ENCODE measurements at regions not wholly inside any gene's neighbourhood (a gene's known extent, or its start where the extent isn't known, plus 50 kb on each side); places are given as distances from the start of the nearest gene placed in this dataset.

- no peak for DNase-seq
- intact Hi-C loops (cut with DNase I): no loop called here
- no peak for ATAC-seq
Measured at GRCh38 chr14:26845151-26845818, 247.5 kb upstream of the NOVA1 start.

GRCh38 chr14:26846388-26846787 is 248.6 kb upstream of the NOVA1 start:
- ATAC-seq (no peak), DNase-seq (no peak)
- intact Hi-C loops (cut with DNase I): no loop called here

- intact Hi-C loops (cut with DNase I): no loop called here
- DNase-seq: no peak
- no peak for ATAC-seq
Measured at GRCh38 chr14:26849514-26849913, 251.7 kb upstream of the NOVA1 start.

GRCh38 chr14:26851793-26852192 is 254.0 kb upstream of the NOVA1 start:
- intact Hi-C loops (cut with DNase I): no loop called here
- ATAC-seq (no peak), DNase-seq (no peak)

GRCh38 chr14:26855077-26855753 is 257.4 kb upstream of the NOVA1 start:
- peak in 1 of 2 donors; percentile 45 for ATAC-seq
- intact Hi-C loops (cut with DNase I): no loop called here
- DNase-seq: no peak

GRCh38 chr14:26856876-26857518 is 259.2 kb upstream of the NOVA1 start:
- DNase-seq: no peak

GRCh38 chr14:26859483-26859882 is 261.6 kb upstream of the NOVA1 start:
- intact Hi-C loops (cut with DNase I): no loop called here
- DNase-seq (no peak), ATAC-seq (no peak)

More at GRCh38 chr14:26856876-26857518, 259.2 kb upstream of the NOVA1 start:
- intact Hi-C loops (cut with DNase I): no loop called here
- peak; percentile 56 to 57 for ATAC-seq

- DNase-seq (no peak), ATAC-seq (no peak)
- intact Hi-C loops (cut with DNase I): no loop called here
Measured at GRCh38 chr14:26860111-26860510, 262.3 kb upstream of the NOVA1 start.

GRCh38 chr14:26863736-26864135 is 265.9 kb upstream of the NOVA1 start:
- intact Hi-C loops (cut with DNase I): no loop called here
- no peak for DNase-seq
- ATAC-seq: no peak

GRCh38 chr14:26866721-26867120 is 268.9 kb upstream of the NOVA1 start:
- no peak for DNase-seq
- ATAC-seq: no peak
- intact Hi-C loops (cut with DNase I): no loop called here

GRCh38 chr14:26867171-26867757 is 269.4 kb upstream of the NOVA1 start:
- intact Hi-C loops (cut with DNase I): no loop called here
- no peak for DNase-seq
- ATAC-seq: no peak

GRCh38 chr14:26870096-26870495 is 272.3 kb upstream of the NOVA1 start:
- DNase-seq (no peak), ATAC-seq (no peak)
- intact Hi-C loops (cut with DNase I): no loop called here

GRCh38 chr14:26870722-26871617 is 273.1 kb upstream of the NOVA1 start:
- peak in 1 of 2 donors; percentile 19 for ATAC-seq
- DNase-seq: no peak
- intact Hi-C loops (cut with DNase I): no loop called here

- DNase-seq (peak; percentile 20), ATAC-seq (peak; percentile 85 to 89)
- intact Hi-C loops (cut with DNase I): no loop called here
Measured at GRCh38 chr14:26872515-26873361, 274.9 kb upstream of the NOVA1 start.

- DNase-seq: no peak
- ATAC-seq: no peak
- intact Hi-C loops (cut with DNase I): no loop called here
Measured at GRCh38 chr14:26873362-26873960, 275.6 kb upstream of the NOVA1 start.

- DNase-seq (peak; percentile 27), ATAC-seq (peak in 1 of 2 donors; percentile 47)
- intact Hi-C loops (cut with DNase I): no loop called here
Measured at GRCh38 chr14:26887847-26888246, 290.0 kb upstream of the NOVA1 start.

GRCh38 chr14:26888592-26888991 is 290.8 kb upstream of the NOVA1 start:
- ATAC-seq (no peak), DNase-seq (no peak)
- intact Hi-C loops (cut with DNase I): no loop called here

- intact Hi-C loops (cut with DNase I): no loop called here
- peak; percentile 30 to 44 for ATAC-seq
Measured at GRCh38 chr14:26896447-26896846, 298.6 kb upstream of the NOVA1 start.

More at GRCh38 chr14:26896447-26896846, 298.6 kb upstream of the NOVA1 start:
- DNase-seq: peak; percentile 31

Data from left cardiac atrium (tissue), 4 donors.